Breast epithelium (tissue), 3 donors: ENCODE measurements at regions not wholly inside any gene's neighbourhood (a gene's known extent, or its start where the extent isn't known, plus 50 kb on each side); places are given as distances from the start of the nearest gene placed in this dataset.

Experiments
- CTCF ChIP-seq, 3 donors: fragments of 450-650 bp; IDR thresholded peaks; one replicate each; pipeline ENCODE4 v1.5.1; 2016 to 2017; ENCODE audit warnings: antibody characterized with exemption in 3 of 3, mild to moderate bottlenecking in 3 of 3, moderate library complexity in 3 of 3
- POLR2A ChIP-seq: fragments of 450-650 bp; IDR thresholded peaks from one replicate; pipeline ENCODE4 v1.6.1; 2016; ENCODE audit warnings: antibody characterized with exemption, mild to moderate bottlenecking, moderate library complexity

- TF ChIP-seq CTCF (IDR thresholded peaks at IDR 0.05) (no peak), POLR2A (no peak)
These were observed 204.0 kb upstream of the FAT1 start for GRCh38 chr4:186927624-186928023.
